PC-9 (cell line): ENCODE measurements at regions not wholly inside any gene's neighbourhood (a gene's known extent, or its start where the extent isn't known, plus 50 kb on each side); places are given as distances from the start of the nearest gene placed in this dataset.

Source experiments
- BruUV-seq: library from RNA; stranded (reverse); fragments of 400-500 nt; replicated peaks from 2 replicates; lab custom pipeline; 2021; lab: Mats Ljungman, UMichigan
- CTCF ChIA-PET: fragments of 300-600 bp; sonication (Branson Sonifier 250); formaldehyde crosslinking; loops from one replicate; lab custom pipeline; 2022; ENCODE audit warnings: antibody characterized with exemption; lab: Charles Lee
- POLR2A ChIA-PET: fragments of 300-600 bp; sonication (Branson Sonifier 250); formaldehyde crosslinking; loops from one replicate; lab custom pipeline; 2022; ENCODE audit warnings: antibody characterized with exemption; ENCODE audit not compliant: unreplicated experiment; lab: Charles Lee
- DNase-seq, 2 experiments: peaks; one replicate each; pipeline versions ENCODE4 v3.0.0 to v3.0.0-alpha.2; 2015 to 2022; ENCODE audit warnings: mixed read lengths in 1 of 2
- H2AFZ ChIP-seq: fragments of 200-600 bp; sonication (generic); 2 replicates; pipeline ENCODE4 v1.8.1; 2017; ENCODE audit warnings: antibody characterized with exemption
- H3F3A ChIP-seq: fragments of 200-600 bp; sonication (generic); 2 replicates; pipeline ENCODE4 v1.8.1; 2017; ENCODE audit warnings: antibody characterized with exemption, mild to moderate bottlenecking, low read depth; ENCODE audit not compliant: insufficient read depth
- H3K27ac ChIP-seq: fragments of 200-600 bp; sonication (generic); 2 replicates; pipeline ENCODE4 v1.6.1; 2016; ENCODE audit warnings: mixed run types
- H3K27me3 ChIP-seq: fragments of 200-600 bp; sonication (generic); 2 replicates; pipeline ENCODE4 v1.6.1; 2016; ENCODE audit warnings: low read depth, mixed run types; ENCODE audit not compliant: insufficient read depth
- H3K36me3 ChIP-seq: fragments of 200-600 bp; sonication (generic); 2 replicates; pipeline ENCODE4 v1.6.1; 2016; ENCODE audit warnings: low read depth, mixed run types
- H3K4me1 ChIP-seq: fragments of 200-600 bp; sonication (generic); replicated peaks from 2 replicates; pipeline ENCODE4 v1.6.1; 2016; ENCODE audit warnings: mixed run types; ENCODE audit not compliant: insufficient read depth
- H3K4me2 ChIP-seq: fragments of 200-600 bp; sonication (generic); 2 replicates; pipeline ENCODE4 v1.6.1; 2017; ENCODE audit warnings: mixed run types
- H3K4me3 ChIP-seq: fragments of 200-600 bp; sonication (generic); 2 replicates; pipeline ENCODE4 v1.6.1; 2016; ENCODE audit warnings: mixed run types
- H3K79me2 ChIP-seq: fragments of 200-600 bp; sonication (generic); 2 replicates; pipeline ENCODE4 v1.6.1; 2017; ENCODE audit warnings: low read depth, mixed run types
- H3K9me2 ChIP-seq: fragments of 200-600 bp; sonication (generic); 2 replicates; pipeline ENCODE4 v1.8.1; 2017; ENCODE audit warnings: mild to moderate bottlenecking; ENCODE audit not compliant: insufficient read depth
- H3K9me3 ChIP-seq: fragments of 200-600 bp; sonication (generic); 2 replicates; pipeline ENCODE4 v1.8.1; 2016; ENCODE audit warnings: low read depth; ENCODE audit not compliant: insufficient read depth
- H4K20me1 ChIP-seq: fragments of 200-600 bp; sonication (generic); 2 replicates; pipeline ENCODE4 v1.8.1; 2017; ENCODE audit not compliant: insufficient read depth
- CTCF ChIP-seq: fragments of 200-600 bp; sonication (generic); conservative IDR thresholded peaks from 2 replicates; pipeline ENCODE4 v1.6.1; 2017; ENCODE audit warnings: mixed run types, antibody characterized with exemption, mild to moderate bottlenecking, moderate library complexity
- EZH2 ChIP-seq: fragments of 200-600 bp; sonication (generic); IDR thresholded peaks from 2 replicates; pipeline ENCODE4 v1.8.0; 2017; ENCODE audit warnings: antibody characterized with exemption, low read depth
- intact Hi-C: fragments of 100-400 bp; cut with micrococcal nuclease; formaldehyde crosslinking; loops from one replicate; pipeline ENCODE4 v1.10.0; 2022; ENCODE audit not compliant: unreplicated experiment

- POLR2A ChIA-PET = no interaction called here
- Histone ChIP-seq H3K27ac (no peak overlapping the region), H3K27me3 (no peaks in the 10 kb centered on the region), H3K4me3 (no peak overlapping the region), H3K4me2 (no peak overlapping the region), H3K9me2 (no peaks in the 10 kb centered on the region), H3K79me2 (no peaks in the 10 kb centered on the region), H4K20me1 (no peaks in the 10 kb centered on the region), H3F3A (no peaks in the 10 kb centered on the region), H3K9me3 (no peaks in the 10 kb centered on the region), H2AFZ (no peak overlapping the region), H3K4me1 (no peaks in the 10 kb centered on the region), H3K36me3 (no peaks in the 10 kb centered on the region)
- no peak for DNase-seq
- no TSS peak for BruUV-seq
- intact Hi-C loops = no loop called here
- TF ChIP-seq CTCF (no peak), EZH2 (no peak)
- CTCF ChIA-PET = no interaction called here
These were observed 383.8 kb upstream of the RPS23 start for GRCh38 chr5:82661933-82662332.

GRCh38 chr5:82661462-82661861 lies 383.3 kb upstream of the RPS23 start:
- no peaks in the 10 kb centered on the region for H3F3A ChIP-seq
- no peaks in the 10 kb centered on the region for H3K79me2 ChIP-seq
- TF ChIP-seq EZH2 (no peak), CTCF (no peak)
- no peak for DNase-seq
- no peaks in the 10 kb centered on the region for H3K9me2 ChIP-seq
- no peak overlapping the region for H2AFZ ChIP-seq
- intact Hi-C loops = no loop called here
- no peaks in the 10 kb centered on the region for H3K36me3 ChIP-seq
- BruUV-seq = no TSS peak
- no peak overlapping the region for H3K4me2 ChIP-seq
- no peak overlapping the region for H3K27ac ChIP-seq
- ChIA-PET CTCF (no interaction called here), POLR2A (no interaction called here)
- no peaks in the 10 kb centered on the region for H4K20me1 ChIP-seq
- H3K9me3 ChIP-seq = no peaks in the 10 kb centered on the region
- no peaks in the 10 kb centered on the region for H3K4me1 ChIP-seq
- no peak overlapping the region for H3K4me3 ChIP-seq
- H3K27me3 ChIP-seq = no peaks in the 10 kb centered on the region

GRCh38 chr5:82659115-82659514 lies 381.0 kb upstream of the RPS23 start:
- H3K9me2 ChIP-seq = no peaks in the 10 kb centered on the region
- H3K4me2 ChIP-seq = no peak overlapping the region
- no peak overlapping the region for H2AFZ ChIP-seq
- H3K9me3 ChIP-seq = no peaks in the 10 kb centered on the region
- no peak overlapping the region for H3K27ac ChIP-seq
- H3K27me3 ChIP-seq = no peaks in the 10 kb centered on the region
- intact Hi-C loops = no loop called here
- no peak for TF ChIP-seq CTCF
- no peak for TF ChIP-seq EZH2
- H4K20me1 ChIP-seq = no peaks in the 10 kb centered on the region
- no peak for DNase-seq
- no peaks in the 10 kb centered on the region for H3K4me1 ChIP-seq
- ChIA-PET CTCF (no interaction called here), POLR2A (interaction anchor here (0.7 kb wide), 1 partner anchor 598 kb away, joined by 12 read pairs; no protein-coding TSS in a partner anchor)
- no peak overlapping the region for H3K4me3 ChIP-seq
- no TSS peak for BruUV-seq
- no peaks in the 10 kb centered on the region for H3K79me2 ChIP-seq
- H3F3A ChIP-seq = no peaks in the 10 kb centered on the region
- no peaks in the 10 kb centered on the region for H3K36me3 ChIP-seq
